SH-SY5Y (cell line): ENCODE measurements at regions not wholly inside any gene's neighbourhood (a gene's known extent, or its start where the extent isn't known, plus 50 kb on each side); places are given as distances from the start of the nearest gene placed in this dataset.

Experiments used
- GATA2 ChIP-seq: IDR thresholded peaks from 2 replicates; pipeline ENCODE4 v1.6.1; 2011; ENCODE audit warnings: mild to moderate bottlenecking, low read depth, low read length
- GATA3 ChIP-seq: IDR thresholded peaks from 2 replicates; pipeline ENCODE4 v1.6.1; 2011; ENCODE audit warnings: low read depth, mild to moderate bottlenecking, low read length, moderate library complexity

DNA sequence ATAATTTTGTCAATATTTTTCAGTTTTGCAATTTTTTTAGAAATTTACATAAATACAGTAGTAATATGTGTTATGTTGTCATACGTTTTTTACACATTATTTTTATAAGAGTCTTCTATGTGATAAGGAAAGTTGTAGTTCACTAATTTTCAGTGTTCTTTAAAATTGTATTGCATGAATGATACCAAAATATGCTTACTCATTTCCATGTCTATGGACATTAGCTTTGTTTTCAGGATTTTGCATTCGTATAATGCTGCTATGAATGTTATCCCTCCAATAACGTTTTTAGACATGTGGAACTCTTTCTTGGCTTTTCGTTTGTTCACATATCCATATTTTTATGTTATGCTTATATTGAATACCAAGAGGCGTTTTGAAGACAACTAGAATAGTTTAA, 260.0 kb downstream of the ARL4A start:
- TF ChIP-seq GATA2 (no peak), GATA3 (no peak)
